ENCODE measurements at regions not wholly inside any gene's neighbourhood (a gene's known extent, or its start where the extent isn't known, plus 50 kb on each side); places are given as distances from the start of the nearest gene placed in this dataset.

GRCh38 chr5:28380167-28380566 lies 1341.8 kb upstream of the CDH9 start:
- H3T11ph ChIP-seq (ENCODE audit: low read length), result no peak overlapping the region
- H2BK120ac ChIP-seq (ENCODE audit: low read depth, low read length, poor library complexity, severe bottlenecking), result no peak overlapping the region
- no peaks in the 10 kb centered on the region for H3K27me3 ChIP-seq (ENCODE audit: insufficient read depth, low read length)
- H3K27ac ChIP-seq (ENCODE audit: insufficient read length, low read depth, low read length), result no peak overlapping the region
- H2AK5ac ChIP-seq (ENCODE audit: insufficient read length, low read length), result no peak overlapping the region
- H3K27me3 Mint-ChIP-seq (ENCODE audit: low read depth), result no peaks in the 10 kb centered on the region
- no CpG with 5 or more reads among the region's 2 CpGs for WGBS (ENCODE audit: extremely low coverage, insufficient read length, low lambda C conversion rate)
- H4K8ac ChIP-seq (replicated peaks; ENCODE audit: insufficient read length, low read depth, low read length), result no peak overlapping the region
- no peaks in the 10 kb centered on the region for H3K79me1 ChIP-seq (ENCODE audit: insufficient read depth, low read depth, low read length, poor library complexity, severe bottlenecking)
- no peak overlapping the region for H3K18ac ChIP-seq (ENCODE audit: insufficient read length, low read depth, low read length)
- DNase-seq, result no peak
- no peak overlapping the region for H3K14ac ChIP-seq (ENCODE audit: insufficient read depth, low read length)
- no peak overlapping the region for H2AFZ ChIP-seq (ENCODE audit: low read length)
- no peak overlapping the region for H4K5ac ChIP-seq (ENCODE audit: insufficient read length, low read depth, low read length)
- H3K56ac ChIP-seq (ENCODE audit: insufficient read length, low read depth, low read length), result no peak overlapping the region
- H3K9ac ChIP-seq (ENCODE audit: extremely low read depth, insufficient read length, low read length), result no peak overlapping the region
- H2BK20ac ChIP-seq (ENCODE audit: low read depth, low read length, poor library complexity, severe bottlenecking), result no peak overlapping the region
- H2BK5ac ChIP-seq (ENCODE audit: insufficient read length, low read length), result no peak overlapping the region
- peaks cover 11 to 13% of the 10 kb centered on the region in 2 experiments for H3K9me3 Mint-ChIP-seq
- H2BK15ac ChIP-seq (ENCODE audit: low read depth, low read length), result no peak overlapping the region
- no peak overlapping the region for H3K4ac ChIP-seq (ENCODE audit: low read depth, low read length)
- TF ChIP-seq, protein P1, sequence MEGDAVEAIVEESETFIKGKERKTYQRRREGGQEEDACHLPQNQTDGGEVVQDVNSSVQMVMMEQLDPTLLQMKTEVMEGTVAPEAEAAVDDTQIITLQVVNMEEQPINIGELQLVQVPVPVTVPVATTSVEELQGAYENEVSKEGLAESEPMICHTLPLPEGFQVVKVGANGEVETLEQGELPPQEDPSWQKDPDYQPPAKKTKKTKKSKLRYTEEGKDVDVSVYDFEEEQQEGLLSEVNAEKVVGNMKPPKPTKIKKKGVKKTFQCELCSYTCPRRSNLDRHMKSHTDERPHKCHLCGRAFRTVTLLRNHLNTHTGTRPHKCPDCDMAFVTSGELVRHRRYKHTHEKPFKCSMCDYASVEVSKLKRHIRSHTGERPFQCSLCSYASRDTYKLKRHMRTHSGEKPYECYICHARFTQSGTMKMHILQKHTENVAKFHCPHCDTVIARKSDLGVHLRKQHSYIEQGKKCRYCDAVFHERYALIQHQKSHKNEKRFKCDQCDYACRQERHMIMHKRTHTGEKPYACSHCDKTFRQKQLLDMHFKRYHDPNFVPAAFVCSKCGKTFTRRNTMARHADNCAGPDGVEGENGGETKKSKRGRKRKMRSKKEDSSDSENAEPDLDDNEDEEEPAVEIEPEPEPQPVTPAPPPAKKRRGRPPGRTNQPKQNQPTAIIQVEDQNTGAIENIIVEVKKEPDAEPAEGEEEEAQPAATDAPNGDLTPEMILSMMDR (conservative IDR thresholded peaks at IDR 0.05), result no peak
- no peaks in the 10 kb centered on the region for H3K79me2 ChIP-seq (ENCODE audit: insufficient read depth, low read length)
- no peaks in the 10 kb centered on the region for H4K20me1 ChIP-seq (ENCODE audit: control insufficient read depth, insufficient read depth, insufficient read length)
- no peak overlapping the region for H2BK12ac ChIP-seq (ENCODE audit: insufficient read length, low read depth, low read length)
- no peaks in the 10 kb centered on the region for H3K9me3 ChIP-seq (ENCODE audit: control insufficient read depth, low read depth, low read length)
- H3K4me2 ChIP-seq (ENCODE audit: insufficient read depth, insufficient read length, low read length), result no peak overlapping the region
- H4K91ac ChIP-seq (ENCODE audit: insufficient read length, low read depth, low read length), result no peak overlapping the region
- H3K4me1 Mint-ChIP-seq, result no peaks in the 10 kb centered on the region
- H3K27ac Mint-ChIP-seq, result no peak overlapping the region
- H3K4me1 ChIP-seq (ENCODE audit: insufficient read depth, low read length), result no peaks in the 10 kb centered on the region
- no peak overlapping the region for H3K23ac ChIP-seq (ENCODE audit: insufficient read length, low read depth, low read length)
- H3K23me2 ChIP-seq (ENCODE audit: insufficient read length, low read depth, low read length, poor library complexity, severe bottlenecking), result no peaks in the 10 kb centered on the region
- no peak overlapping the region for H3K4me3 Mint-ChIP-seq
- H3K36me3 Mint-ChIP-seq (ENCODE audit: insufficient read depth in 1 of 3, low read depth in 3 of 3), result peaks cover 0 to 5% (median 2%) of the 10 kb centered on the region in 3 experiments; a peak in 2 of 7 replicates

All from H9 (cell line).